ENCODE measurements at regions not wholly inside any gene's neighbourhood (a gene's known extent, or its start where the extent isn't known, plus 50 kb on each side); places are given as distances from the start of the nearest gene placed in this dataset.

GRCh38 chr9:135255033-135255840, 167.8 kb downstream of the OLFM1 start:
- H3K27ac ChIP-seq (replicated peaks), result no peak overlapping the region
- no peak for DNase-seq (ENCODE audit: low read depth in 1 of 2, low spot score in 1 of 2)
- TF ChIP-seq GABPA (IDR thresholded peaks at IDR 0.05; ENCODE audit: low read depth), result no peak
- no peak for TF ChIP-seq POLR2AphosphoS5 (IDR thresholded peaks at IDR 0.05; ENCODE audit: low read depth)
- no peak for TF ChIP-seq CTCF (IDR thresholded peaks at IDR 0.05; ENCODE audit: insufficient read depth, low read length)
- no peak for TF ChIP-seq REST (IDR thresholded peaks at IDR 0.05; ENCODE audit: insufficient replicate concordance, low read depth)
- no peak for TF ChIP-seq SPI1 (IDR thresholded peaks at IDR 0.05; ENCODE audit: borderline replicate concordance, low read depth)
- H3K4me3 ChIP-seq (replicated peaks; ENCODE audit: insufficient read depth, low read length), result no peak overlapping the region
- H3K27me3 ChIP-seq (ENCODE audit: insufficient read depth, poor library complexity, severe bottlenecking), result peaks cover 8% of the 10 kb centered on the region

- no peak for TF ChIP-seq REST (IDR thresholded peaks at IDR 0.05; ENCODE audit: insufficient replicate concordance, low read depth)
- no peak for TF ChIP-seq CTCF (IDR thresholded peaks at IDR 0.05; ENCODE audit: insufficient read depth, low read length)
- no peak for TF ChIP-seq POLR2AphosphoS5 (IDR thresholded peaks at IDR 0.05; ENCODE audit: low read depth)
- no peak for TF ChIP-seq SPI1 (IDR thresholded peaks at IDR 0.05; ENCODE audit: borderline replicate concordance, low read depth)
- TF ChIP-seq GABPA (IDR thresholded peaks at IDR 0.05; ENCODE audit: low read depth), result no peak
- H3K4me3 ChIP-seq (replicated peaks; ENCODE audit: insufficient read depth, low read length), result no peak overlapping the region
- H3K27me3 ChIP-seq (ENCODE audit: insufficient read depth, poor library complexity, severe bottlenecking), result peaks cover 8% of the 10 kb centered on the region
- no peak overlapping the region for H3K27ac ChIP-seq (replicated peaks)
- no peak for DNase-seq (ENCODE audit: low read depth in 1 of 2, low spot score in 1 of 2)
Measured at GRCh38 chr9:135255841-135256580, 168.5 kb downstream of the OLFM1 start.

GRCh38 chr9:135256581-135257354, 169.3 kb downstream of the OLFM1 start:
- no peak for DNase-seq (ENCODE audit: low read depth in 1 of 2, low spot score in 1 of 2)
- TF ChIP-seq POLR2AphosphoS5 (IDR thresholded peaks at IDR 0.05; ENCODE audit: low read depth), result no peak
- no peak for TF ChIP-seq CTCF (IDR thresholded peaks at IDR 0.05; ENCODE audit: insufficient read depth, low read length)
- TF ChIP-seq GABPA (IDR thresholded peaks at IDR 0.05; ENCODE audit: low read depth), result no peak
- no peak for TF ChIP-seq REST (IDR thresholded peaks at IDR 0.05; ENCODE audit: insufficient replicate concordance, low read depth)
- TF ChIP-seq SPI1 (IDR thresholded peaks at IDR 0.05; ENCODE audit: borderline replicate concordance, low read depth), result no peak
- peaks cover 8% of the 10 kb centered on the region for H3K27me3 ChIP-seq (ENCODE audit: insufficient read depth, poor library complexity, severe bottlenecking)
- no peak overlapping the region for H3K4me3 ChIP-seq (replicated peaks; ENCODE audit: insufficient read depth, low read length)
- no peak overlapping the region for H3K27ac ChIP-seq (replicated peaks)
